Upper lobe of left lung (tissue), 4 donors: ENCODE measurements at regions not wholly inside any gene's neighbourhood (a gene's known extent, or its start where the extent isn't known, plus 50 kb on each side); places are given as distances from the start of the nearest gene placed in this dataset.

Experiments used
- EP300 ChIP-seq, 4 donors: sonication (generic); formaldehyde crosslinking; IDR thresholded peaks; one replicate each; pipeline ENCODE4 v1.5.1; 2017; ENCODE audit warnings: antibody characterized with exemption in 4 of 4, control low read depth in 2 of 4
- POLR2A ChIP-seq, 4 donors: fragments of 450-650 bp; IDR thresholded peaks; one replicate each; pipeline ENCODE4 v1.5.1; 2016 to 2017; ENCODE audit warnings: antibody characterized with exemption in 4 of 4, mild to moderate bottlenecking in 2 of 4
- POLR2AphosphoS5 ChIP-seq, 2 donors: sonication (generic); formaldehyde crosslinking; IDR thresholded peaks; one replicate each; pipeline ENCODE4 v1.5.1; 2017; ENCODE audit warnings: antibody characterized with exemption in 2 of 2
- TF ChIP-seq, protein P1 (sequence below), 6 experiments: fragments of 450-650 bp in 4 of 6; fragments of 200-600 bp in 2 of 6; sonication (generic) in 2 of 6; IDR thresholded peaks; one replicate each; pipeline ENCODE4 v1.5.1; 2016 to 2019; ENCODE audit warnings: antibody characterized with exemption in 6 of 6

DNA sequence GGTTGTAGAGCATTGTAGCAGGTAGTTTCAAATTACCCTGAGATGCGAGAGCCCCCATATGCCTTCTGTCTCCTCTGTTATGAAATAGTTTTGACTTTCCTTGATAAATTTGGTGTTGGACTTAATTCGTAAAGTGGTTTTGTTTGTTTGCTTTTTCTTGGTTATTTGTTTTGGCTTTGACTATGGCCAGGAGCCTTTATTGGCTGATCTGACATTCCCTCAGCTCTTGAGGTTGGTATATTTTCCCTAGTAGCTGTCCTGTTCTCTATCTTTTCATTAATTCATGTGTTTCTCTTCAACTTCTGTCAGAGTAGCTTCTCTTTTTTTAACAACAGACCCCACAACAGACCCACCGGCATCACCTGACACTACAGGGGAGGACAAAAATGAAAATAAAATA, 457.4 kb upstream of the MANEA start:
- TF ChIP-seq, protein P1, sequence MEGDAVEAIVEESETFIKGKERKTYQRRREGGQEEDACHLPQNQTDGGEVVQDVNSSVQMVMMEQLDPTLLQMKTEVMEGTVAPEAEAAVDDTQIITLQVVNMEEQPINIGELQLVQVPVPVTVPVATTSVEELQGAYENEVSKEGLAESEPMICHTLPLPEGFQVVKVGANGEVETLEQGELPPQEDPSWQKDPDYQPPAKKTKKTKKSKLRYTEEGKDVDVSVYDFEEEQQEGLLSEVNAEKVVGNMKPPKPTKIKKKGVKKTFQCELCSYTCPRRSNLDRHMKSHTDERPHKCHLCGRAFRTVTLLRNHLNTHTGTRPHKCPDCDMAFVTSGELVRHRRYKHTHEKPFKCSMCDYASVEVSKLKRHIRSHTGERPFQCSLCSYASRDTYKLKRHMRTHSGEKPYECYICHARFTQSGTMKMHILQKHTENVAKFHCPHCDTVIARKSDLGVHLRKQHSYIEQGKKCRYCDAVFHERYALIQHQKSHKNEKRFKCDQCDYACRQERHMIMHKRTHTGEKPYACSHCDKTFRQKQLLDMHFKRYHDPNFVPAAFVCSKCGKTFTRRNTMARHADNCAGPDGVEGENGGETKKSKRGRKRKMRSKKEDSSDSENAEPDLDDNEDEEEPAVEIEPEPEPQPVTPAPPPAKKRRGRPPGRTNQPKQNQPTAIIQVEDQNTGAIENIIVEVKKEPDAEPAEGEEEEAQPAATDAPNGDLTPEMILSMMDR (IDR thresholded peaks at IDR 0.05), result no peak
- TF ChIP-seq POLR2A (IDR thresholded peaks at IDR 0.05) (no peak), POLR2AphosphoS5 (IDR thresholded peaks at IDR 0.05) (no peak), EP300 (IDR thresholded peaks at IDR 0.05) (no peak)
